Activated CD8-positive, alpha-beta T cell treated with anti-CD3 and anti-CD28 coated beads for 36 hours (primary cell): ENCODE measurements at regions not wholly inside any gene's neighbourhood (a gene's known extent, or its start where the extent isn't known, plus 50 kb on each side); places are given as distances from the start of the nearest gene placed in this dataset.
"Not testable (repeated sequence)": the region's sequence is repeated elsewhere in the genome, so short reads cannot be mapped to it uniquely, and the experiment has no call there.

Experiments used
- ATAC-seq: fragments of 200-7000 bp; cut with Tn5 transposase; one replicate; pipeline ENCODE4 v1.10.0; 2021; ENCODE audit warnings: mild to moderate bottlenecking, moderate library complexity
- CTCF ChIA-PET: fragments of 350-600 bp; sonication (Branson Sonifier 250); formaldehyde crosslinking; loops from one replicate; lab custom pipeline; 2021; ENCODE audit warnings: antibody characterized with exemption; lab: Charles Lee
- POLR2A ChIA-PET: fragments of 350-600 bp; sonication (Branson Sonifier 250); formaldehyde crosslinking; loops from one replicate; lab custom pipeline; 2021; ENCODE audit warnings: antibody characterized with exemption; lab: Charles Lee
- DNase-seq: peaks from one replicate; pipeline ENCODE4 v3.0.0-alpha.2; 2020
- H3K27ac Mint-ChIP-seq: one replicate; pipeline ENCODE4 v1.8.0; 2021; ENCODE audit warnings: mild to moderate bottlenecking, mixed read lengths
- H3K27me3 Mint-ChIP-seq: one replicate; pipeline ENCODE4 v1.8.0; 2021; ENCODE audit warnings: mixed read lengths
- H3K36me3 Mint-ChIP-seq: one replicate; pipeline ENCODE4 v1.8.0; 2021; ENCODE audit warnings: low read depth, mixed read lengths
- H3K4me1 Mint-ChIP-seq: one replicate; pipeline ENCODE4 v1.8.0; 2021; ENCODE audit warnings: low read depth, mixed read lengths
- H3K4me3 Mint-ChIP-seq: one replicate; pipeline ENCODE4 v1.8.0; 2021; ENCODE audit warnings: mild to moderate bottlenecking, moderate library complexity, mixed read lengths
- H3K9me3 Mint-ChIP-seq: one replicate; pipeline ENCODE4 v1.8.0; 2021; ENCODE audit warnings: mixed read lengths
- CTCF ChIP-seq: fragments of 200-600 bp; IDR thresholded peaks from one replicate; pipeline ENCODE4 v1.8.0; 2022; ENCODE audit warnings: antibody characterized with exemption, mild to moderate bottlenecking
- intact Hi-C: fragments of 100-400 bp; cut with micrococcal nuclease; formaldehyde crosslinking; loops from one replicate; pipeline ENCODE4 v1.10.0; 2022

- POLR2A ChIA-PET, result no interaction called here
- CTCF ChIA-PET, result no interaction called here
- no peak for DNase-seq
- H3K36me3 Mint-ChIP-seq, result no peaks in the 10 kb centered on the region
- no peaks in the 10 kb centered on the region for H3K4me1 Mint-ChIP-seq
- H3K27ac Mint-ChIP-seq, result no peak overlapping the region
- H3K4me3 Mint-ChIP-seq, result no peak overlapping the region
- intact Hi-C loops, result no loop called here
- no peak for TF ChIP-seq CTCF
- no peak for ATAC-seq
- no peaks in the 10 kb centered on the region for H3K27me3 Mint-ChIP-seq
- peaks cover 9% of the 10 kb centered on the region for H3K9me3 Mint-ChIP-seq
Observed at GRCh38 chr9:81423589-81424326, 265.6 kb downstream of the TLE1 start.

- H3K4me3 Mint-ChIP-seq, POLR2A ChIA-PET, CTCF ChIA-PET, H3K36me3 Mint-ChIP-seq, H3K27me3 Mint-ChIP-seq, intact Hi-C loops, ATAC-seq, DNase-seq, H3K9me3 Mint-ChIP-seq, H3K27ac Mint-ChIP-seq, H3K4me1 Mint-ChIP-seq: not testable (repeated sequence)
Observed at GRCh38 chr9:81421090-81421489, 268.3 kb downstream of the TLE1 start.

GRCh38 chr9:81420024-81420423 lies 269.3 kb downstream of the TLE1 start:
- no peak for ATAC-seq

GRCh38 chr9:81417941-81418340 lies 271.4 kb downstream of the TLE1 start:
- no peaks in the 10 kb centered on the region for H3K9me3 Mint-ChIP-seq
- intact Hi-C loops, result no loop called here
- no peaks in the 10 kb centered on the region for H3K4me1 Mint-ChIP-seq
- TF ChIP-seq CTCF, result no peak
- ChIA-PET POLR2A (no interaction called here), CTCF (no interaction called here)
- no peaks in the 10 kb centered on the region for H3K27me3 Mint-ChIP-seq
- no peak overlapping the region for H3K27ac Mint-ChIP-seq
- DNase-seq (no peak), ATAC-seq (no peak)
- H3K4me3 Mint-ChIP-seq, result no peak overlapping the region
- H3K36me3 Mint-ChIP-seq, result no peaks in the 10 kb centered on the region

More at GRCh38 chr9:81420024-81420423, 269.3 kb downstream of the TLE1 start:
- ChIA-PET CTCF (no interaction called here), POLR2A (no interaction called here)
- no peak for TF ChIP-seq CTCF
- Mint-ChIP-seq H3K4me1 (no peaks in the 10 kb centered on the region), H3K27ac (no peak overlapping the region), H3K9me3 (no peaks in the 10 kb centered on the region), H3K27me3 (no peaks in the 10 kb centered on the region), H3K4me3 (no peak overlapping the region), H3K36me3 (no peaks in the 10 kb centered on the region)
- DNase-seq, result no peak
- intact Hi-C loops, result no loop called here

- no peak for TF ChIP-seq CTCF
- H3K27ac Mint-ChIP-seq, result no peak overlapping the region
Observed at GRCh38 chr9:81417299-81417675, 272.1 kb downstream of the TLE1 start.

More at GRCh38 chr9:81417299-81417675, 272.1 kb downstream of the TLE1 start:
- Mint-ChIP-seq H3K27me3 (no peaks in the 10 kb centered on the region), H3K4me3 (no peak overlapping the region), H3K4me1 (no peaks in the 10 kb centered on the region), H3K36me3 (no peaks in the 10 kb centered on the region), H3K9me3 (no peaks in the 10 kb centered on the region)
- DNase-seq (no peak), ATAC-seq (no peak)
- POLR2A ChIA-PET, result no interaction called here
- intact Hi-C loops, result no loop called here
- CTCF ChIA-PET, result no interaction called here
